Mucosa of stomach (tissue), 1 donor: ENCODE measurements at regions not wholly inside any gene's neighbourhood (a gene's known extent, or its start where the extent isn't known, plus 50 kb on each side); places are given as distances from the start of the nearest gene placed in this dataset.
"Not testable (repeated sequence)": the region's sequence is repeated elsewhere in the genome, so short reads cannot be mapped to it uniquely, and the experiment has no call there.

Experiments used
- H3K27me3 ChIP-seq: one replicate; pipeline ENCODE4 v1.7.0; 2013; ENCODE audit warnings: mild to moderate bottlenecking, low read length; ENCODE audit not compliant: control insufficient read depth, insufficient read depth
- H3K36me3 ChIP-seq: one replicate; pipeline ENCODE4 v1.7.0; 2013; ENCODE audit warnings: low read length; ENCODE audit not compliant: control insufficient read depth, insufficient read depth
- H3K4me1 ChIP-seq: one replicate; pipeline ENCODE4 v1.7.0; 2013; ENCODE audit warnings: mild to moderate bottlenecking, low read length; ENCODE audit not compliant: control insufficient read depth, insufficient read depth
- H3K4me3 ChIP-seq: one replicate; pipeline ENCODE4 v1.7.0; 2013; ENCODE audit warnings: low read length
- H3K9ac ChIP-seq: one replicate; pipeline ENCODE4 v1.7.0; 2013; ENCODE audit warnings: mild to moderate bottlenecking, low read length, moderate library complexity
- H3K9me3 ChIP-seq: one replicate; pipeline ENCODE4 v1.7.0; 2013; ENCODE audit warnings: mild to moderate bottlenecking, low read length, moderate library complexity; ENCODE audit not compliant: control insufficient read depth
- donor health status: Pancreatic carcinoma.

DNA sequence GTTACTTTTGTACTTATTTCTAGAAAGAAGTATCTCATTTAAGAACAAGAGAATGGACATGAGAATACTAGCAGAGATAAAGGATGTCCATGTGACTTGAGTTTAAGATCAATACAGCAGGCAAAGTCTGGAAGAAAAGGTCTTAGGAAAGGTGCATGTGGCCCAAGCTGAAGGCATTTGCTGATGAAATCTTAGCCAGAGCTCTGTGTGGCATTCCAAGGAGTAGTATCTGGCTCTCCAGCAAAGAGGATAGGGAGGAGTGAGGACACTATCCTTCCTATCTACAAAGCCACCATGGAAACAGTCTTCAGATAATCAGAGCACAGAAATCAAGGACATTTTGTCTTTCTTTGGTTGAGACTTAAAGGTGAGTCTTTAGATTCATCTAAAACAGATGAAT is 244.1 kb upstream of the RGMB start:
- H3K36me3 ChIP-seq, result no peaks in the 10 kb centered on the region
- no peak overlapping the region for H3K9ac ChIP-seq
- H3K9me3 ChIP-seq, result no peaks in the 10 kb centered on the region
- H3K27me3 ChIP-seq, result no peaks in the 10 kb centered on the region
- H3K4me3 ChIP-seq, result no peak overlapping the region
- H3K4me1 ChIP-seq, result no peaks in the 10 kb centered on the region

DNA sequence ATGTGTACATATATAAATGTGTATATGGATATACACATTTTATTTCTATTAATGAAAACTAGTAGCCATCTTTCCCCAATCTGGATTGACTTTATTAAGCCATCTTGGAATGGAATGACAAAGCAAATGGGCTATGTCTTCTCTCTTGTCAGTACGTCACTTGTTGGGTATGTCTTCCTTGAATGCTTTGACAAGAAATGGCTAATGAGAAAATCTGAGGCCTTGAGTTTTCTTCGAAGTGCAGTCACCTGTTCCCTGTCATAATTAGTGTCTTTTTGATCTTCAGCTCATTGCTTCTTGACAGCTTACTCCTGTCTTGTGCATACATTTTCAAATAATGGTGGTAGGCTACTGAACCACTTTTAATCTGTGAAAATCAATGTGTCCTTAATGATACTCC is 243.2 kb upstream of the RGMB start:
- Histone ChIP-seq H3K27me3 (no peaks in the 10 kb centered on the region), H3K9me3 (no peaks in the 10 kb centered on the region), H3K4me3 (no peak overlapping the region), H3K36me3 (no peaks in the 10 kb centered on the region), H3K9ac (no peak overlapping the region), H3K4me1 (no peaks in the 10 kb centered on the region)

DNA sequence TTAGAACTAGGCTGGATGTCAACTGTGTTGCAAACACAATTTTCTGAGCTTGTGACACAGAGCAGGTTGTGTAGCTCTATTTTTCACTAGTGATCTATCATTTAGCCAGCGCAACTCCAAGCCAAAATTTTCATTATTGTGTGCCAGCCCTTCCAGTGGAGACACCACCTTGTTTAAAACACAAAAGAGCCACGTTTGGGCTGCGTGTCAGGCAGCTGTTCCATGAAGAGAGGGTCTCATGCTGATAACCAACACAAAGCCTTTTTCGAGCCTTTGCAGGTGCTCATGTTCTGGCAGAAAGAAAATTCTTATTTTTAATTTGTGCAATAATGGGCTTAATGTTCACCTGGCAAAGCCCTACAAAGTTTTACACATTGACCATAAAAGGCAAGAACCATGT is 237.6 kb upstream of the RGMB start:
- Histone ChIP-seq H3K9me3 (no peaks in the 10 kb centered on the region), H3K4me1 (no peaks in the 10 kb centered on the region), H3K36me3 (no peaks in the 10 kb centered on the region), H3K9ac (no peak overlapping the region), H3K4me3 (no peak overlapping the region), H3K27me3 (no peaks in the 10 kb centered on the region)

DNA sequence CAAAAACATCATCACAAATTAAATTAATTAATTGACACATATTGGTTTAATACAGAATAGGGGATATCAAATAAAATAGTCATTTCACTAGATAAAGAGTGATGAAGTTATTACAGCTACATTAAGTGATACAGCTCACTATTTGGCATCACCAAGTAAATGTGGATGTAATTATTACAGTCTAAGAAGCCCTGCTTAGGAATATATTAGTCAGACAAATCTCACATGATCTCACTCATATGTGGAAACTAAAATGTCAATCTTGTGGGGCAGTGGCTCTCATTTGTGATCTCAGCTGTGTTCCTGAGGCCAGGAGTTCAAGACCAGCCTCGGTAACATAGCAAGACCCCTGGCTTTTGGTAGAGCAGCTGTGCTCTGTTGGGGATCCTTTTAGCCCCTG is 233.4 kb upstream of the RGMB start:
- H3K9me3 ChIP-seq, result no peaks in the 10 kb centered on the region
- H3K9ac ChIP-seq, result no peak overlapping the region
- H3K27me3 ChIP-seq, result no peaks in the 10 kb centered on the region
- no peak overlapping the region for H3K4me3 ChIP-seq
- no peaks in the 10 kb centered on the region for H3K36me3 ChIP-seq
- no peaks in the 10 kb centered on the region for H3K4me1 ChIP-seq

DNA sequence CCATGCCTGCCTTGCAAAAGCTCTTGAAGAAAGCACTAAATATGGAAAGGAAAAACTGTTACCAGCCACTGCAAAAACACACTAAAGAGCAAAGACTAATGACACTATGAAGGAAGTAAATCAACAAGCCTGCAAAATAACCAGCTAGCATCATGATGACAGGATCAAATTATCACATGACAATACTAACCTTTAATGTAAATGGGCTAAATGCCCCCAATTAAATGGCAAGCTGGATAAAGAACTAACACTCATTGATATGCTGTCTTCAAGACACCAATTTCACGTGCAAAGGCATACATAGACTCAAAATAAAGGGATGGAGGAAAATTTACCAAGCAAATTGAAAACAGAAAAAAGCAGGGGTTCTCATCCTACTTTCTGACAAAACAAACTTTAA is 231.8 kb upstream of the RGMB start:
- no peak overlapping the region for H3K4me3 ChIP-seq
- no peak overlapping the region for H3K9ac ChIP-seq
- H3K9me3 ChIP-seq, result no peaks in the 10 kb centered on the region
- H3K27me3 ChIP-seq, result no peaks in the 10 kb centered on the region
- H3K4me1 ChIP-seq, result no peaks in the 10 kb centered on the region
- H3K36me3 ChIP-seq, result no peaks in the 10 kb centered on the region

DNA sequence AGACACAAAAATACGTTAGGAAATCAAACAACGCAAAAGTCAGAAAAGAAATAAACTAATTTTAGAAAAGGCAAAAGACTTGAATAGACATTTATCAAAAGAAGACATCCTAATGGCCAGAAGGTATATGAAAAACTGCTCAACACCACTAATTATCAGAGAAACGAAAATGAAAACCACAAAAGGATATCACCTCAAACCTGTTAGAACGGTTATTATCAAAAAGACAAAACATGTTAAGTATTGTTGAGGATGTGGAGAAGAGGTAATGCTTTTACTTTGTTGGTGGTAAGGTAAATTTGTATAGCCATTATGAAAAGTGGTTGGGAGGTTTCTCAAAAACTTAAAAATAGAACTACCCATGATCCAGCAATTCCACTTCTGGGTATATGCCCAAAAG is 230.0 kb upstream of the RGMB start:
- Histone ChIP-seq H3K36me3 (no peaks in the 10 kb centered on the region), H3K27me3 (no peaks in the 10 kb centered on the region), H3K4me3 (no peak overlapping the region), H3K9ac (no peak overlapping the region), H3K4me1 (no peaks in the 10 kb centered on the region), H3K9me3 (no peaks in the 10 kb centered on the region)

DNA sequence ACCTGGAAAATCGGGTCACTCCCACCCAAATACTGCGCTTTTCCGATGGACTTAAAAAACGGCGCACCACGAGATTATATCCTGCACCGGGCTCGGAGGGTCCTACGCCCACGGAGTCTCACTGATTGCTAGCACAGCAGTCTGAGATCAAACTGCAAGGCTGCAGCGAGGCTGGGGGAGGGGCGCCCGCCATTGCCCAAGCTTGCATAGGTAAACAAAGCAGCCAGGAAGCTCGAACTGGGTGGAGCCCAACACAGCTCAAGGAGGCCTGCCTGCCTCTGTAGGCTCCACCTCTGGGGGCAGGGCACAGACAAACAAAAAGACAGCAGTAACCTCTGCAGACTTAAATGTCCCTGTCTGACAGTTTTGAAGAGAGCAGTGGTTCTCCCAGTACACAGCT is 226.5 kb upstream of the RGMB start:
- not testable (repeated sequence) for H3K9me3 ChIP-seq, H3K36me3 ChIP-seq, H3K9ac ChIP-seq, H3K4me3 ChIP-seq, H3K4me1 ChIP-seq, H3K27me3 ChIP-seq

DNA sequence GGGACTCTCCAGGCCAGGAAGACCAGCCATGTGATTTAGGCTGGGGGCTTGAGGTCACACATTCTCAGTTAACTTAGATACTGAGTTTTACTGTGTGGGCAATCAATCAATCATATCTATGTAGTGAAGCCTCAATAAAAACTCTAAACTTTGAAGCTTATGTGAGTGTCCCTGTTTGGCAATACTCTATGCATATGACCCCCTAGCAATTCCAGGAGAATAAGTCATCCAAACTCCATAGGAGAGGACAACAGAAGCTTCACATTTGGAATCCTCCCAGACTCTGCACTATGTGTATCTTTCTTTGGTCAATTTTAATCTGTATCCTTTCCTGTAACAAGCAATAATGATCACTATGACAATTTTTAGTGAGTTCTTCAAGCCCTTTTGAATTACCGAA is 216.8 kb upstream of the RGMB start:
- Histone ChIP-seq H3K36me3 (no peaks in the 10 kb centered on the region), H3K9me3 (no peaks in the 10 kb centered on the region), H3K4me3 (no peak overlapping the region), H3K27me3 (no peaks in the 10 kb centered on the region), H3K4me1 (no peaks in the 10 kb centered on the region), H3K9ac (no peak overlapping the region)

DNA sequence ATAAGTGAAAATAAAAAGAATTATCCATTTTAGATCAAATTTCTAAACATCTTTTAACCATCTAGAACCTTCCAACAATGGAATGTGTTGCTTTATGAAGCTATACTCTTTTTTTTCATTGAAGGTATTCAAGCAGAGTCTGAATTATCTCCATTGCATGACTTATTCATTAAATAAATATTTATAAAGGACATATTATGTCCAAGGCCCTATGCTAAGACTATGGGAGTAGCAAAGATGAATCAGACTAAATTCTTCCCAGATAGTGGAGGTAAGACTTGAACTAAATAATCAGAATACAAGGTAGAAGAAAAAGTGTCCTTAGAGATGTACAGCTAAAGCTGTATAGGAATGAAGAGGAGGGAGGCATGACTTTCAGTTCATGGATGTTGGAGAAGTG is 215.5 kb upstream of the RGMB start:
- Histone ChIP-seq H3K36me3 (no peaks in the 10 kb centered on the region), H3K27me3 (no peaks in the 10 kb centered on the region), H3K9me3 (no peaks in the 10 kb centered on the region), H3K4me1 (no peaks in the 10 kb centered on the region), H3K9ac (no peak overlapping the region), H3K4me3 (no peak overlapping the region)

DNA sequence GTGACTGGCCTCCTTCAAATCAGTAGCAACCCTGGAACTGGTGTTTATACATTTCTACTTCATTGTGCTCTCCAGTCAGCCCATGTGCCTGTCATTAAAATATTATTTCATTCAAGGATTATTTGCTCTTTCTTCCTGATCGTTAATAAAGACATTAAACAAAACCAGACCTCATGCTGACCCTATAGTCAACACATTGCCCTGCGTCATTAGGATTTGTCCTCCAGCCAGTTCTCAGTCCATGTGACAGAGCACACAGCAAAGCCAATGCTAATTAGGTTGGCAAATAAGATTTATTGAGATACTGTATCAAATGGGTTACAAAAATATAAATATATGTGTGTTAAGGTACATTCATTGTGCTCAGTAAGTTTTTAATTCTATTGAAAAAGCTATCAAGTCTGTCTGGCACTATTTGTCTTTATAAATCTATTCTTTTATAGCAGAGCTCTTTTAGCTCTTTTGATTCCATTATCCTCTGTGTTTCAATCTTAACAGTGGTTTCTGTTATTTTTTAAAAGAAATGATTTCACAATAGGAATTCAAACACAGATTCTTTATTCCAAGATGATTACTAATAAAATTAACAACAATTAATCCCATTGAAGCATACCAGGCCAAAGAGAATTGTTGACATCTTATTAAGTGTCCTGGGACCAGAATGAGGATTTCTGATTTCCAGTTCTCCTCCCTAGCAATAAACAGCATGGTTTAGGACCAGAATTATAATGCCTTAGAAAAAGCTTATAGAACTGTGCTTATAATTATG is 209.4 kb upstream of the RGMB start:
- Histone ChIP-seq H3K9me3 (no peaks in the 10 kb centered on the region), H3K36me3 (no peaks in the 10 kb centered on the region), H3K27me3 (no peaks in the 10 kb centered on the region), H3K4me3 (no peak overlapping the region), H3K9ac (no peak overlapping the region), H3K4me1 (peaks cover 5% of the 10 kb centered on the region)

DNA sequence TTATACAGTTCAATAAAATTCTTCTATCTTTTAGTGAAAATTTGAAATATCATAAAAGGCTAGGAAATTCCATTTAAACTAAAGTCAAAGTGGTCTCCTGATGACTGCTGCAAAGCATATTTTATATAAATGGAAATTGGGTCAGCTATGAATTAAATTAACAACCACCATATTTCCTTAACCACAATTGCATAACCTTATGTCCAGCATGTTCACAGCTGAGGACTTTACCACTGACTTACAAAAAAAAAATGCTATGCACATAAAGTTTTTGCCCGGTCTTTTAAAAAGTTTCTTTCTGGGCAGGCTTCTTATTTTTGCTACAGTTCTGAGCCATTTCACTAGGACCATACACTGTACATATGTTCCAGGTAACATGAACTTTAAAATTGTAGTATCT is 208.6 kb upstream of the RGMB start:
- Histone ChIP-seq H3K4me3 (no peak overlapping the region), H3K36me3 (no peaks in the 10 kb centered on the region), H3K9me3 (no peaks in the 10 kb centered on the region), H3K9ac (no peak overlapping the region), H3K4me1 (peaks cover 5% of the 10 kb centered on the region), H3K27me3 (no peaks in the 10 kb centered on the region)

DNA sequence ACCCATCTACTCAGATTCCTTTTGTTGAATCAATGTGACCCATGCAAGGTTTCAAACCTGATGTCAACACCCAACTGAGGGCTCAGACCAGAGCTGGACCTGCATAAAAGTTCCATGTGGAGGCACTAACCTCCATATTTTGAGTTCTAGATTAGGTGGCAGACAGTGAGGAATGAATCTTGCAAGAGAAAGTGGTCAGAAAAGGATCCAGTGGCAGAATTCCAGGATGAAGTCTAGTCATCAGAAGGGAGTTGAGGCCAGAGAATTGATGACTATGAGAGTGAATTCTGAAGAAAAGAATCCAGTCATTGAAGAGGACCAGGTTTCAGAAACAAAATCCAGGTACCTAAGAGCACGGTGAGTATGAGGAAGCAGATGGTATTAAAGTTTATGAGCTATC is 205.1 kb upstream of the RGMB start:
- Histone ChIP-seq H3K27me3 (no peaks in the 10 kb centered on the region), H3K36me3 (no peaks in the 10 kb centered on the region), H3K4me3 (no peak overlapping the region), H3K9me3 (no peaks in the 10 kb centered on the region), H3K9ac (no peak overlapping the region), H3K4me1 (peaks cover 5% of the 10 kb centered on the region)

DNA sequence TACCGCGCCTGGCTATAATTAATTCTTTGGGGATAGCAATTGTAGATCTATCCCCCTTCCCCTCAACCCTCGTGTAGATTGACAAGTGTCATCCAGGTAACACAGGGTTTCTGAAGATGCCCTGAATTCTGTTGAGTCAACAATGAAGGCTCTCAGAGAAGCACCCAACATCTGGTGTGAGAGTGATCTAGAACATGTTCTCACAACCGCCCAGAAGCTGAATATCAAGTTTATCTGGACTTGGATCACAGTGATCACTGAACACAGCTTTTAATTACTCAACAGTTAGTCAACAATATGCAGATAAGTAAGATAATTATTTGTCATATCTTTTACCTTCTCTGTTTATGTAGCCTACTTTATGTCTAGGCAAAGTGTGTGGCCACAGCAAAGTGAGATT is 204.2 kb upstream of the RGMB start:
- Histone ChIP-seq H3K9ac (no peak overlapping the region), H3K9me3 (no peaks in the 10 kb centered on the region), H3K4me3 (no peak overlapping the region), H3K36me3 (no peaks in the 10 kb centered on the region), H3K4me1 (no peaks in the 10 kb centered on the region), H3K27me3 (no peaks in the 10 kb centered on the region)
